Islet precursor cell (in vitro differentiated cells): ENCODE measurements at regions not wholly inside any gene's neighbourhood (a gene's known extent, or its start where the extent isn't known, plus 50 kb on each side); places are given as distances from the start of the nearest gene placed in this dataset.
"Not testable (repeated sequence)": the region's sequence is repeated elsewhere in the genome, so short reads cannot be mapped to it uniquely, and the experiment has no call there.

Source experiments
- DNase-seq: peaks from one replicate; pipeline ENCODE4 v3.0.0-alpha.2; 2018

- no peak for DNase-seq
Observed at GRCh38 chr17:71037386-71037785, 868.1 kb downstream of the KCNJ2 start.

DNA sequence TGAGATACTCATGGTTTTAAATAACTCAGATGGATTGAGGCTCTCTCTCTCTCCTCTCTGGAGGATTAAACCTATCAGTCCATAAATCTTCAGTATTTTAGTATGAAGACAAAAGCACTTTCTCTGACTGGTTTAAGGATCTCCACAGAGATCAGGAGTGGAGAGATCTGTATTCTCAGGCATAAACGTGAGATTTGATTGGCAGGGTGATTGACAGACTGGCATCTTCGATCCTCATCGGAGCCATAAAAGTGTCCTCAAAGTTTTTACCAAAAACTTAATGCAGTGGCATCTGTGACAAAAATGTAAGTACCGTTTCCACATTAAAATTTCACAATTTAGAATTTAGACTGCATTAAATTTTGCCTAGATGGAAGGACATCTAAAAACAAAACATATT lies 870.1 kb downstream of the KCNJ2 start:
- no peak for DNase-seq

- DNase-seq = no peak
Observed at GRCh38 chr17:71052971-71053370, 883.6 kb downstream of the KCNJ2 start.

- DNase-seq = no peak
Observed at GRCh38 chr17:71055128-71055527, 885.8 kb downstream of the KCNJ2 start.

DNA sequence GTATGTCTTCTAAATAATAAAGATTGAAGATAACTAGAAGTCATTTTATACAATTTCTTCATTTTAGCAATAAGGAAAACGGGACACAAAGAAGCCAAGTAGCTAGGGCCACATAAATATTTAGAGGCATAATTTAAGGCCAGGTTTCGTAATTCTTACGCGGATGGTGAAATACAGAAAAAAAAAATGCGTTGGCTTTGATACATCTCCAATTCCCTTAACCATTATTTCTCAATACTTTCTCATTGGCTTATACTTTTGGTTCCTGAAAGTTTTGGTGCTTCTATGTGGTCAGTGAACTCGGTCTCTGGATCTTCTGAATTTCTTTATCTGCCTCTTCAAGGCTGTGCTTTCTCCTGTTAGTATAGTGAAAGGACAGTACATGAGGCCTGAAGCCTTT lies 888.1 kb downstream of the KCNJ2 start:
- no peak for DNase-seq

DNA sequence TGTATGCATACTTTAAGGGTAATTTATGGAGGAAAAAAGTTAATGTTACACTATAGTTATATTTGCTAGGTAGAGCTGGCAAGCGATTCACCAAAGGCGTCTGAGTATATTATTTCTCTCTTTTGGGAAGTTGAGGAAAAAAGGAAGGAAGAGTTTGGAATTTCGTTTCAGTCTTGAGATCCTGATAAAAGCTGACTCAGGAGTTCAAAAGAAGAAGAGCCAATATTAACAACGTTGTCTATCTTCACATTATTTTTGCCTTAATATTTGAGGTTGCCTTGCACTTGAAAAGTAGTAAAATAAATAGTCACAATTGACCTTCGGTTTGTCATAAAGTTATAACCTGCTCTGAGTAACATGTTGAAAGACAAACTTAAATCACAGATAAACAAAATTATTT lies 888.6 kb downstream of the KCNJ2 start:
- DNase-seq = no peak

DNA sequence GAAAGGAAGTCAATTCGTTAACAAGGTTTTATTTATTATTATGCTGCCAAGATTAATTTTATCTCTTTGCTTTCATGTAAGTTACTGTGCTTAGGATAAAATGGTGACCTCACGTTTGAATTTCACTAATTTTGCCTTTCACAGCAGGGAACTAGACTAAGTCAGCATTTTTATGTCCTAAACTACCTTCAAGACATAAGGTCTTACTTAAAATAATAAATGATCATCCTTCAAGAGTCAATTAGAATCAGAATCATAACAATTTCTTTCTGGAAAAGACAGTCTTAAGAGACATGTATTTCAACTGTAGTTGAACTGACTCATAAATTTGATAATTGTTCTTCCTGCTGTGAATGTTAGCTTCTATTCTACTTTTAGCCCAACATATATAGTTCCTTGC lies 893.8 kb downstream of the KCNJ2 start:
- no peak for DNase-seq

DNA sequence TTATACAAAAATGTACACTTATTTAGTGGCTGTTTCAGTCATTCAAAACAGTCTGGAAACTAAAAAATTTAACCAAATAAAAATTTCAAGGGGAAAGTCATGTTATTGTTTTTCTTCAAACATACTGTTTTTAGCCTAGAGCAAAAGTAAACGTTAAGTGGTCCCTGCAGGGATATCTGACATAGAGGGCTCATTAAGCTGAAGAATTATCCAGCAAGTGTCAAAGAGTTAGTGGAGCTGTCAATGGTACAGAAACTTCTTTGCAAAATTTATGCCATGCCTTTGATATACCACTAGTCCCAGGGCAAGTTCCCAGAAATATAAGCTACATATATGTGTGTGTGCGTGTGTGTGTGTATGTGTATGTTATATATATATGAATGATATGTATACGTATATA lies 894.2 kb downstream of the KCNJ2 start:
- no peak for DNase-seq

DNA sequence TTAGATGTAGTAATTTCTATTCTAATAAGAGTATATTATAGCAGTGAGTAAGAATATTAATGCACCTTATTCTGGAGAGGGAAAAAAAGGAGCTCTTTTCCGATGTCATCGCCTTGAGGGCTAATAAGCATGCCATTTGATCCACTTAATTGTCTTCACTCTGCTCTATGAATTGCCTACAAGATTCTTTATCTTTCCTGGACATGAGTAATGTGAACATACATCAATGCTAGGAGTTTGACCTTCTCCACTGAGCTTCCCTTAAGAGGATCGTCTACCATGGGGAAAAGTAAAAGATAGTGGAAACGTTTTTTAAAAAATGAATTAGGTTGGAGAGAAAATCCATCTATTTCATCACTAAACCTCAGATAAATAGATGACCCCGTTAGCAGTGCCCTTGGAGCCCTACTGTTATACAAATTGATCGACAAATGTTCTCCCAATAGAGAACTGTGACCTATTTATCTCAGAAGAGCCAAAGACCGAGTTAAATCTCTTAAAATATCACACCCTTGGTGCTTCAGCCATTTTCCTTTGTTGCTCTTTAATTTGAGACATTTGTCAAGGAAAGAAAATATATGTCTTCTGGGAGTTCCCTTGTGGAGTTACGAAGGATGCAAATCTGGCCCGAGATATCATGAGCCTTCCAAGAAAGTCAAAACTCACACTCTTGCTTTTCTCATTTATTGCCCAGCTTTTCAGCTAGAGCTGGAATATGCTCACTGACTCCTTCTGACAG lies 898.5 kb downstream of the KCNJ2 start:
- DNase-seq = no peak

GRCh38 chr17:71068408-71068750 lies 899.0 kb downstream of the KCNJ2 start:
- no peak for DNase-seq

- no peak for DNase-seq
Observed at GRCh38 chr17:71071041-71071440, 901.7 kb downstream of the KCNJ2 start.

DNA sequence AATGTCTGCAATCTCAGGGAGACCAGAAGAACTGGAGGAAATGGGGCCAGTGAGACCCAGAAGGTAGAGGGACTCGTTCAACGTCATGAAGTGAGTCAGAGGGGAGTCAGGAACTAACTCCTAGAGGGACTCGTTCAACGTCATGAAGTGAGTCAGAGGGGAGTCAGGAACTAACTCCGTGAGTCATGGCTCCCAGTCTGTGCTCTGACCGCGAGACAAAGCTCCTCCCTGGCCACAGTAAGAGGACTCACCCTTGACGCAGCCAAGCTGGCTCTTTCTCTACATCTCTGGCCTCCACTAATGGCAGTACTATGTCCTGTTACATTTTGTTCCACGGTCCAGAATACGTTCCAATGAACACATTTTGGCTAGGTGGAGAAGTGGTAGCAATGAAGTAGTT lies 902.5 kb downstream of the KCNJ2 start:
- peak; percentile 93 for DNase-seq

DNA sequence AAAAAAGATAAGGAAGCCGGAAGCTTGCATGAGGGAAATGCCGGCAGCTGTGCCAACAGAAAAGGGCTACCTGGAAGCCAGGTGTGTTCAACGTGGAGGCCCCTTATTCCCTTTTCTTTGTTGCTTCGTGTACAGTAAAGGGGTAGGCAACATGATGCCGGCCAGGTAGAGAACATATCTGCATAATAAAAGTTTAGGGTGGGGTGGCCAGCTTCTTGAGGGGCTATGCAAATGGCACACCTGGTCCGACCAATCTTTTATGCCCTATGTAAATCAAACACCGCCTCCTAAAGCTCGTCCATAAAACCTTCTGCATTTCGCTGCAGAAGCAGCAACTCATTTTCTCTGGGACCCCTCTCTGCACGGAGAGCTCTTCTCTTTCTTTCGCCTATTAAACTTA lies 911.6 kb downstream of the KCNJ2 start:
- no peak for DNase-seq

DNA sequence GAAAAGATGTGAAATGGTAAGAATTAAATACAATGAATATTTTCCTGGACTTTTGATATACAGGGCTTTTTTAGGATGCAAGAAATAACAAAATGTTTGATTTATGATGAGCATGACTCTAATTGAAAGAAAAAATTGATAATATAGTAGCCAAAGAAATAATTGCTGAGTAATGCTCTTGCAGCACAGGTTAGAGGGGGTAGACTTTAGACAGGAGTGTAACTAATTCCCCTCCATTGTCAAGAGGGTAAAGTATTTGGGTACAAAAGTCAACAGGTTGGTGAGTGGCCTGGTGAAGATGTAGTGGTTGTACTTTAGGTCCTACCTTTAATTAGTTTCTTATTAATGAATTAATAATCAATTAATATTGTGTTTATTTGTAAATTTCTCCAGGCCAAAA lies 912.3 kb downstream of the KCNJ2 start:
- DNase-seq = no peak

DNA sequence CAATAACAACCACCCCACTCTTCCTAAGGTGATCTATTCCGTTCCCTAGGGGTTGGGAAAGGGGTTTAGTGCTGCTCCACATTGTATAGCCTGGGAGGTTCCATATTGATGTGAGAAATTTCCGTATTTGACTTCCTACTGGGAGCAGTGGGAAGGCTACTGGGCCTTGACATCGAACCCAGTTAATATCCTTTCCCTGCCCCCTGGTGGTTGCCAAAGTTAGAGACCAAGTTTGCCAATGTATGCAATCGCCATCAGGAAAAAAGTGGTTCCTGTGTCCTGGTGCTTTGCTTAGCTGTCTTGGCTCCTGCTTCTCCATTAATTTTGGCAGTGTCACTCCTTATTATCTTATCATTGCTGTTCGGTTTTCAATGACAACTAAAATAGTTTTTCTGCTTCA lies 914.9 kb downstream of the KCNJ2 start:
- DNase-seq = peak; percentile 86

DNA sequence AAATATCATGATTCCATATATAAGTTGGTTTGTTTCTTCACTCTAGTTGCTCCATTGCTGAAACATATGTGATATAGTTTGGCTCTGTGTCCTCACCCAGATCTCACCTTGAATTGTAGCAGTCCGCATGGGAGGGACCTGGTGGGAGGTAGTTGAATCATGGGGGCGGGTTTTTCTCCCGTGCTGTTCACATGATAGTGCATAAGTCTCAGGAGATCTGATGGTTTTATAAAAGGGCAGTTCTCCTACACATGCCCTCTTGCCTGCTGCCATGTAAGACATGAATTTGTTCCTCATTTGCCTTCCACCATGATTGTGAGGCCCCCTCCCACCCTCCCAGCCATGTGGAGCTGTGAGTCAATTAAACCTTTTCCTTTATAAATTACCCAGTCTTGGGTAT lies 915.5 kb downstream of the KCNJ2 start:
- DNase-seq = peak; percentile 51

DNA sequence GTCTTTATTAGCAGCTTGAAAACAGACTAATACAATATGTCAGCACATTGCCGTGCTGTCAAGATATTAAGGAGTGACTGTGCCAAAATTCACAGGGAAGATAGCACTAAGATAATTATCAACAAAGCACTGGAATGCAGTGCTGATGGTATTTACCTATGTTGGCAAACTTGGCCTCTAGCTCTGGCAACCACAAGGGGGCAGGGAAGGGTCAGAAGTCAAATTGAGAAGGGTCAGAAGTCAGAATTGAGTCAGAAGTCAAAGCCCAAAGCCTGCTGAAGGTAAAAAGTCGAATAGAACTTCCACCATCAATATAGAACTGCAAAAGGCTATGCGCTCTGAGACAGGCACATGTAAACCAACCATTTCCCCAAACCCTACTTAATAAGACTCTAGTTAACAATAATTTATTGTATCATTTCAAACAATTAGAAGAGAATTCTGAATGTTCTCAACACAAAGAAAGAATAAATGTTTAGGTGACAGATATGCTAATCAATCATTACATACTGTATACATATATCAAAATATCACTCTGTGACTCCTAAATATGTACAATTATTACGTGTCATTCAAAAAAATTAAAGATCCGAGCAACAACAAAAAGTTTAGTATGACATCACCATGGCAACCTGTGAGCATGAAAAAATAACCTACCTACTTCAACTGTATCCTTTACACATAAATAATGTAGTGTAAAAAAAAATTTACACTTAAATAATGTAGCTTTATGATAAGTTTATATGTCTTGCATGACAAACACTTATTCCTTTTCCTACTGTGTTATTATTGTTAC lies 916.1 kb downstream of the KCNJ2 start:
- DNase-seq = peak; percentile 90

GRCh38 chr17:71089431-71089830 lies 920.1 kb downstream of the KCNJ2 start:
- DNase-seq = no peak

- DNase-seq = no peak
Observed at GRCh38 chr17:71098071-71098470, 928.7 kb downstream of the KCNJ2 start.

DNA sequence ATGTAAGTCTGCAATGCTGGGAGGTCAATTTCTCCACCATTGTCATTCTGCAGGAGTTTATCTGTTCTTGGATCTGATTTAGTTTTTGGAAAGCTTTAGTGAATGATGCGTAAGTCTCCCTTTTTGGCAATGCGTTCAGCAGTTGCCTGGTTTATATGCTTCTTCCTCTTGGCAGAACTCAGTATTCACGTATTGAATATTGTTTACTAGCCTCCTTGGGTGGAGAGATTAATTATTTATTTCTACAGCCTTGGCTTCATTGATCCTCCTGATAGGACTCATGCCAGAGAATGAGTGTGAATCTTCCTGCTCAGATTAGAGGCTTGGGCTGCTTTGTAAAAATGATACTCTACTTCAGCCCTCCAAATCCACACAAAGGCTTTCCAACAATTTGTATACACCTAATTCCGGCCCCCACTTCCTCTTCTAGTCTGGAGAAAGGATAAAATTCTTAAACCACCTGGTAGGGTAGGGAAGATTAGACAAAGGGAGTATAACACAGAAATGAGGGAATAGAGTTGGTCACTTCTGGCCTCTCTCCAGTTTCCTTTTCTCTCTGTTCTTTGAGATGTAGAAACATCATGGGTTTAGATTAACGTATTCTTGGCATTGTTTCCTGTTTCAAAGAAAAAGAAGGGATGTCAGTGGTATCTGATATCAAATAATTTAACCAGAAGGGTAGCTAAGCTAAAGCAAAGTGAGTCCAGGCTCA lies 929.8 kb downstream of the KCNJ2 start:
- DNase-seq = no peak

- DNase-seq = no peak
Observed at GRCh38 chr17:71102777-71103176, 933.4 kb downstream of the KCNJ2 start.

DNA sequence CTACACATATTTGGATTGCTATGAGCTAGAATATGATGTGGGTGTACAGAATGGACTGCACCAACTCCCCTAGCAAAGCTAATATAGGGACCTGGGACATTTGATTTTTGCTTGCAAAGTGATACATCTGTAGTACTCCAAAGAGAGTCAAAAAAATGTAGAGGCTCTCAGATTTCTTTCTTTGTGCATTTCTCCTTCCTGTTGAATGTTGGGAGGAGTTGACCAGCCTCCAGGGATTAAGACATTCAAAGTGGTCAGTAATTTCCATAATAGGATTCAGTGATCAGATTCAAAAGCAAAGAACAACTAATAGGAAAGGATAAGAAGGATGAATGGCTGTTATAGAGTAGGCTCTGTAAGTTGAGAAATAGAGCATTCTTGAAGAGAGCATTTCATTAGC lies 934.9 kb downstream of the KCNJ2 start:
- no peak for DNase-seq

- not testable (repeated sequence) for DNase-seq
Observed at GRCh38 chr17:71106056-71106455, 936.7 kb downstream of the KCNJ2 start.

DNA sequence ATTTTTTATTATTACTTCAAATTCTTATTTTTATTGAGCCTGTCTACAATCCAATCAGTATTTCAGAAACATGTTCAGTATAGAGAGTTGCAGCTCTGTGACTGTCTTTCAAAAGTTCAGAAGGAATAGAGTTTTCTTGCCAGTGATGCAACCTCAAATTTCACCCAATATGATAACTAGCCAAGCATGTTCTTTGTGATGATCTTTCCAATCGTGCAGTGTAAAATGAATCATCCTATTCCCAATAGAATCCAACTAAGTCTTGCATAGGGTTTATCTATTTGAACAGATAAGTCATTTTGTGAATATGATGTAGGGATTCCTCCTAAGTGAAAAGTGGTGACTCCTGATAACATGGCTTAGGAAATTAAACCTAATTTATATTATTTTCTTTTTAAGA lies 937.8 kb downstream of the KCNJ2 start:
- DNase-seq = no peak
